Activated T-cell treated with anti-CD3 and anti-CD28 coated beads for 48 hours (primary cell): ENCODE measurements at regions not wholly inside any gene's neighbourhood (a gene's known extent, or its start where the extent isn't known, plus 50 kb on each side); places are given as distances from the start of the nearest gene placed in this dataset.

ENCODE experiments used
- DNase-seq: peaks from one replicate; pipeline ENCODE4 v3.0.0-alpha.2; 2020; ENCODE audit warnings: low read depth

DNA sequence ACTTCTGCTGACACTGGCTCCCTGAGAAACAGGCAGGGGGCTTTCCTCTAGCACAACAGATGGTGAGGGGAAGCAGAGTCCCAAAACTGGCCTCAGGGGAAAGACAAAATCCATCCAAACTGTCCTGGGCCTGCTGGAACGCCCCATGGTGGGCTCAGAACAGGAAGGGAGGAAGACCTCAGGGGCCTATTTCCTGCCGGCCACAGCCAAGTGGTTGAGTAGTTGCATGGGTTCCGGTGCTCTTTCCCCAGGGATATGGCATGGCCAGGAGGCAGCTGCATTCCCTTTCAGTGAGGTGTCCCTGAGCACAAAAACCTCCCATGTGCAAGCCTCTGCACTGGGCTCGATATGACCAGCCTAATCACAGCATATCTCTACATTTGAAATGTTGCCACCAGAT, 303.0 kb upstream of the IRX5 start:
- DNase-seq = no peak

DNA sequence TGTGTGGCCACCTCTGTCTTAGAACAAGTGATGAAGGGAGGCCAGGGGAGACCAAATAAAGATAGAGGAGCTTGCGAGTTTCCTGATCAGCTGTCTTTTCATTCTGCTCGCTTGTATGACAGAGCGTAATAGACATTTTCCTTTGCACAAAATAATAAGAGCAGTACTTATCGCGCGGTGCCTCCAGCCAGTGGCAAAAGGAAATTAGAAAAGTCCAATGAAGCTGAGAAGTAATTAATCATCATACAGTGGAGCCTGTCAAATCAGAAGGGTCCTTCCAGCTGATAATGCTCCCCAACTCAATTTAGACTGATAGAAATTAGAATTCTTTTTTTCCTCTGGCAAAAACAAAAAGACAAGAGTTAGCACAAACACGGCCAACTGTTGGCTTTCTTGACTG, 307.0 kb upstream of the IRX5 start:
- no peak for DNase-seq

GRCh38 chr16:54620197-54620596, 310.5 kb upstream of the IRX5 start:
- DNase-seq = no peak

GRCh38 chr16:54616610-54617009, 314.1 kb upstream of the IRX5 start:
- no peak for DNase-seq

DNA sequence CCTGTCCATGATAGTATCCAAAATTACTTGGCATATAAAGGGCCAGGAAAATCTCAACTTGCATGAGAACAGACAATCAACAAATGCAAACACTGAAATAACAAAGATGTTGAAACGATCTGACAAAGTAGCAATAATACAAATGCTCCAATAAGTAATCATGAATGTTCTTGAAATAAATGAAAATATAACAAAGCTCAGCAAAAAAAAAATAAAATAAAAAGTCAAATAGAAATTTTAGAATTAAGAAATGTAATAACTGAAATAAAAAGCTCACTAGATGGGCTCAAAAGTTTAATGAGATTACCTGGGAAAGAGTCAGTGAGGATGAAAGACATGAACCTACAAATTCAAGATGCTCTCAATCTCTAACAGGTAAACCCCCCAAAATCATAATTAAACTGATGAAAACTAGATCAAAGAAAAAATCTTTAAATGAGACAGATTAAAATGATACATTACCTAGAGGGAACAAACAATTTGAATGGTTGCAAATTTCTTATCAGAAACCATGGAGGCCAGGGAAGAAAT, 319.0 kb upstream of the IRX3 start:
- no peak for DNase-seq

DNA sequence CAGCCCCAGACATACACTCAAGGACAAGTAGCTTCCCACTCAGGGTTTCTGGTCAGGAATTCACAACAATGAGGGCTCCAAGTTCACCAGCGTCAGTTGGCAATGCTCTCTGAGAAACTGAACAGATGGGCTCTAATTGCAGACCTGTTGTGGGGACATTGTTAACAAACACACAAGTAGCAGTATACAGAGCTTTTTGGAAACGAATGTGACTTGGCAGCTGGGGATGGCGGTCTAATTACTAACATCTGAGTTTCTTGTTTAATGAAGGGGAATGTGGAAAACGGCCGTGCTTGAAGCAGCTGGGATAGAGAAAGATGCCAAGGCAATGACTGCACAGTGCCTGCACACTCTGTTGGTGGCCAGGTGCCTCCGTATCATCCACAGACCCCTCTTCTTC, 316.1 kb upstream of the IRX3 start:
- DNase-seq = no peak

DNA sequence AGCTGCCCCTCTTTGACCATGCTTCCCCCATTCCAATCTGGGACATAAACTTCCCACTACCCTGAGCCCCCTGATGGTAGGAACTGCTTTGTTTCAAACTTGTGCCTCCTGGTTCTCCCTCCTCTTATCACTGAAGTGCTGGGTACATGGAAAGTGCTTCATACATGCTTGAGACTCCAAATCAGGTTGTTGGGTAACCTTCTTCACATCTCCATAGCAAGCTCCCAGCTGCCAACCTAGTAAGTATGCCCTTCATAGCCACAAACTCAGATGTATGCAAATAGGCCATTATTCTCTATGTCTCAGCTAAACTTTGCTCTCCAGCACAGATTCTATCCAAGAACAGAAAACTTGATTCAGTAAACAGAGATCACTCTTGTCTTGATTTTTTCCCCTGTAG, 310.6 kb upstream of the IRX3 start:
- DNase-seq = no peak

DNA sequence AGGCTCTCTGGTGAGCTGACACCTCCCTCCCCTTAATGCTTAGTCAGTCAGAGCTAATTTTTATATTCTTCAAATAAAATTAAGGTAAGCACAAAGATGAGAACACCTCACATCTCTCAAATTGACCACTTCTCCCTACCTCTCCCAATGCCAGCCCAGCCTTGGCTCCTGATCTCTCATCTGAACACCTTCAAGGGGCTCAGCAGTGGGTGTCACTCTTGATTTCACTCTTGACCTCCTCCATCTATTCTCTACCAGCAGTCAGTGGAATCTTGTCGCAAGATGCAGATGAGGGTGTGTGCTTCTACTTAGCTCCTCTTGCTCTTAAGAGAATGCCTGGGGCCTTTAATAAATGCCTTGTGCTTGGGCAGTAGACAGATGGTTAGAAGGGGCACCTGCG, 309.0 kb upstream of the IRX3 start:
- no peak for DNase-seq

GRCh38 chr16:54594601-54595391, 308.2 kb upstream of the IRX3 start:
- DNase-seq = no peak

DNA sequence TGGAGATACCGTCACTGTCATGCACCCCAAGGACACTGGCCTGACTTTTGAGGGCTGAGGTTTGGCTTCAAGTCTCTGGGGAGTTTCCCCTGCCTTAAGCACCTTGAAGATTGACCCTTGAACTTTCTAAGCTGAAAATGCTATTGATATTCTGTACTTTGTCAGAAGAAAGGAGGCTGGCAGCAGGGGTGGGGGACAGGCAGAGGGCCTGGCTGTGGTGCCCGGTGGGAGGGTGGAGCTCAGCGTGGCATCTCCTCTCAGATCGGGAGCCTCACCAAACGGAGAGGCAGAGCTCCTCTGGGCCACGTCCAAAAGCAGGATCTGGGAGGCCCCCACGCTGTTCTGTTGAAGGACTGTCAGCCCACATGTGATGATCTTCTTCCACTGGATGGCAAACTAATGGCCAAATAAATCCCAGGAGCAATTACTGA, 305.2 kb upstream of the IRX3 start:
- DNase-seq = no peak

GRCh38 chr16:54590836-54591235, 304.2 kb upstream of the IRX3 start:
- DNase-seq = no peak

DNA sequence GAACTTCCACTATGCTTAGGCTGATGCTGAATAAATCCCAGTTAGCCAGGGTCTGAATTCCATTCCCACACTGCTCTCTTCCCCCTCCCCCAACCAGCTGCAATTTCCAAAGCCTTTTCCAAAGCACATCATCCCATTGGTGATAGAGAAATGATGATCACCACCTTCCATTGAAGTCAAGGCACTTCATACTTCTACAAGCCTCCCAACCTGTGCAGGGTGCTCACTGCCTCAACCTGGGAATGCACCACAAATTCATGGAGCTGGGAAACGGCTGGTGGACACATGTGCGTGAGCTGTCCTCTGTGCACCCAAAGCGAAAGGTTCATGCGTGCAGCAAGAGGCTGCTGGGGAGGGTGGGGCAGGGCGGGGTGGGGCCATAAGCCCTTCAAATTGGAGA, 302.7 kb upstream of the IRX3 start:
- no peak for DNase-seq

GRCh38 chr16:54588026-54588425, 301.4 kb upstream of the IRX3 start:
- DNase-seq = no peak

DNA sequence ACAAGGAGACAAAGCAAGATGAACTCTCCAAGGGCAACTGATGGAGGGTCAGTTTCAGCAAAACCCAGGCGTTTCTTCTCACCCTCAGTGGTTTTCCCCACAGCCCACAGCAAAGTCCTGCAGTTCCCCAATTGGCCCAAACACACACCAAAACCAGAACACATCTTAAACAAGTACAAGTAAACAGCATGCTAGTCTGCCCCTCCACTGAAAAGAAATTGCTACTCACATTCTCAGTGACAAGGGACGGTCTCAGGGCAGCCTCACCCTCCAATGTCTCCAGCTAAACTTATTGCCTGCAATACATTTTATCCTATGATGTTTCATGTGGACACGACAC, 300.6 kb upstream of the IRX3 start:
- DNase-seq = no peak

DNA sequence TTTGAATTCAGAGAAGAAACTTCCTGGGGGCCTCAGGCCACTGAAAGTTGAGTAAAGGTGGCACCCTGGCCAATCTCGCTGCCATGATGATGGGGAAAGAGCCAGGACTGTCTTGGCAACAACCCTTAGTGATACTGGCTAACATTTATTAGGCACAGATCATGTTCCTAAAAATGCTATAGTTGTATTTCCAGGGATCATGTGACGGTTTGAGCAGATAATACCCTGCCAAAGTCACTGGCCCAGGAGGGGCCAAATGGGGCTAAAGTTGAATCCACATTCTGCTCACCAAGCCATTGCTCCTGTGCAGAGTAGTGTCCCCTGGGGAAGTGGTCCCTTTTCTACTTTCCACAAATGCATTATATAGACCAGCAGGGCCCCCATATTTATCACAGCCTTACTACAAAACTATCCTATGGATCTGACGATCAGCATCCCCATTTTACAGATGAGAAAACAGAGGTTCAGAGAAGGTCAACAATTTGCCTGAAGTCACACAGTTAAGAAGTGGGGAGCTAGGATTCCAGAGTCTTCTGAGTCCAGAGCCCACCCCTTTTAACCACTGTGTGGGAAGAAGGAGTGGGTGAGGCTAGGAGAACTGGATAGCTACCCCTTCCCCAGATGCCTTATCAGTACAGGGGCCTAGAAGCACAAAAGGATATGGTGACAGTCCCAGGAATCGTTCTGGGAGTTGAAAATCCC, 300.0 kb upstream of the IRX3 start:
- no peak for DNase-seq

- DNase-seq = no peak
These were observed 299.4 kb upstream of the IRX3 start for GRCh38 chr16:54585998-54586340.

DNA sequence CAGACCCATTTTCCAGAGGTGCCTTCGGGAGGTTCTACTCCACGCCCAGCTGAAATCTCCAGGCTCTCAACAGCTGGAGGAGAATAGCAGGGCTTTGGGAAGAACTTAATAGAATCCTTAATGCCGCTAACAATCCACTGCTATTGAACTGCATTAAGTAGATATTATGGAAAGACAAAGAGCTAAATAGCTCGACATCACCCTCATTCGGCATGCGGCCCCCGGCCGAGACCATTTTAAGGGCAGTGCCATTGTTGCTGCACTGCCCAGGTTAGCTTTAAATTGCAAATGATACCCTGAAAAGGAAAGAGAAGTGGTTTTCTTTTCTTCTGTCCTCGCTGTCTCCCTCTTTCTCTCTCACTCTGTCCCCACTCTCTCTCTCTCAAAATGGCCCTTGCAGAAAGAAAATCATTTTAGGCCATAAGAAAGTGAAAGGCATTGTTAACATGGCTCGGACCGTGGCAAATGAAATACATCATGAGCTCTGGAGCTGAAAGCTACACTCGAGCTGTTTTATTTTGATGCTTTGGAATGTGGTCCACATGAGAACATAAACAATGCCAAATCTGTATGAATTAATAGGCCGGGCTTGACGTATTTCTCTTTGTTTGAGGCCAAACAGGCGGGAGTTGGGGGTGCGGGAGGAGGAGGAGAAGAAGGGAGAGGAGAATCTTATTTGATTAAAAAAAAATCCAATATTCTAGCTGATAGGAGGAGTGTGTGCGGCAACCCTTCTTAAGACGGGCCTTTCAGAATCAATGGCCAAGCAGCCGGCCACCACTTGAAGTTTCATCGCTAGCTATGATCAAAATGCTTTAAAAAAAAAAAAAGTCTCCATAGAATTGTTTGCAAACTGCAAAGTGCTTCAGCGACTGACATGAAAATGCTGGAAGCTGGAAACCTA, 298.8 kb upstream of the IRX3 start:
- DNase-seq = no peak

DNA sequence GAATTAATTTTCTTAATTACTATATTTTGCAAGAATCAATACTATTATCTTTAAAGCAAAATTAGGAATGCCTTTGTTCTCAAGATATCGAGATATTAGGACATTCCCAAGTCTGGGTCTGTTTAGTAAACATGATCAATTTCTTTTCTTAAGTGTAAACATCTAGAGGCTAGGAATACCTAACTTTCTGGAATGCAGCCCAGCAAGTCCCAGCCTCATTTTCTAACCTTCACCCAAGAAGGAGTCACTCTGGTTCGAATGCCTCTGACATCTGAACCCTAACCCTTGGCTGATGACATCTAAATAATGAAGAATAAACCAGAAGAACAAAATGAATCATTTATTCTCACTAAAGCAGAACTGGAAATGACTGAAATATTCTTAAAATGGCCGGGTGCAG, 297.5 kb upstream of the IRX3 start:
- no peak for DNase-seq

- DNase-seq = no peak
These were observed 296.2 kb upstream of the IRX3 start for GRCh38 chr16:54582631-54583250.

DNA sequence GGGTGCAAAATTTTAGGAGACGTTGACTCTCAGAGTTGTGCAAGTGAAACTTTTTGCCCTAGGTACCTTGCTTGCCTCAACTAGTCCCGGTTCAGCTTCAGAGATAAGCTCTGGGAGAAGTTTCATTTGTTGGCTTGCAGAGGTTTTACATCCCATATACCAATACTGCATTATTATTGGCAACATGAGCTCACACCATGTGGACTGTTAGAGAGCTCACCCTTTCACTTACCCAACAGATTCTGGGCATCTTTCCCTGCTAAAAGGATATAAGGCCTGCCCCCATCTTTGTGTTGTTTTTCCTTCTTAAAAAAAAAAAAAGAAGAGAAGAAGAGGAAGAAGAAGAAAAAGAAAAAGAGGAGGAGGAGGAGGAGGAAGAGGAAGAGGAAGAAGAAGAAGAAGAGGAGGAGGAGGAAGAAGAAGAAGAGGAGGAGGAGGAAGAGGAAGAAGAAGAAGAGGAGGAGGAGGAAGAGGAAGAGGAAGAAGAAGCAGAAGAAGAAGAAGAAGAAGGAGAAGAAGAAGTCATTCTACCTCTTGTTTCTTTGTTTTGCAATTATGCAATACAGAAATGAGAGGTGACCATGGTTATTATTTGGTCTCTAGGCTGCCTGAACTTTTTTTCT, 292.6 kb upstream of the IRX3 start:
- DNase-seq = no peak

DNA sequence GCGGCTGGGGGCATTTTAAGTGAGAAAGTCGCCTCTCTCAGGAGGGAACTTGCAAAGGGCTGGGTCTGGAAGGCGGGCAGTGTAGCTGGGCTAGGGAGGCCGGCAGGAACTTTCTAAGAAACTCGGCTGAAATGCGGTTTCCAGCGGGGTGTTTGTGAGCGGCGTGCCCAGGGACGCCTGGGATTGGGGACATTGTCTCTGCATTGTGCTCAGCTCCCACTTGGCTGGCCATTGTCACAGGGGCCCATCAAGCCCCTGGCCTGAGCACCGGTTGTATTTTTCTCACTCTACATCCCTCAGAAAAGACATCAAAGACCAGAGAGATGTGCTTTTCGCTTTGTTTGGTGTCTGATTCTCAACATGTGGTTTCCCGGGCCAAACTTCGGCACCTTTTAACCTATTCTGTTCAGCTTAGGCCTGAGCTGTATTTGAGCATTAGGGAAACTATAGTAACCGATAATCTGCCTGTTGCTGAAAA, 291.1 kb upstream of the IRX3 start:
- DNase-seq = no peak

DNA sequence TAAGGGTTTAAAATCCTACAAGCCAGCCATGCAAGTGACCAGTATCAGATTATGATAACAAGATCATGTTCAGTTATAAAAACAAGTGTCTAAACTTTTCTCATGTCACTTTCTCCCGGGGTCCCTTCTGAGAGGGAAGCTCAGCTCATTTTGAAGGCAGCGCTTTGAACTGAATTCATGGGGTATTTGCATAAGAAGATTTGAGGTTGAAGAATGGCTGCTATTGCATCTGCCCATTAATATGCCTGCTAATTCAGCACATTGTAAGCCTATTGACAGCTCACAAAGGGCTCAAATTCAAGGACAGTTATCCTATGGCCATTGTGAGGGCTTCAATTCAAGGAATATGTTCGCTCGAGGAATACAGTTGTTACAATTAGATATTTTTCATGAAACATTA, 290.2 kb upstream of the IRX3 start:
- no peak for DNase-seq
